ENCODE measurements at regions not wholly inside any gene's neighbourhood (a gene's known extent, or its start where the extent isn't known, plus 50 kb on each side); places are given as distances from the start of the nearest gene placed in this dataset.
"Not testable (repeated sequence)": the region's sequence is repeated elsewhere in the genome, so short reads cannot be mapped to it uniquely, and the experiment has no call there.

- no peak for DNase-seq
These were observed 75.8 kb upstream of the NPAS2 start for GRCh38 chr2:100744184-100744583.

- no peak for DNase-seq
These were observed 75.3 kb upstream of the NPAS2 start for GRCh38 chr2:100744589-100744988.

- no peak for DNase-seq
These were observed 74.3 kb upstream of the NPAS2 start for GRCh38 chr2:100745604-100746003.

GRCh38 chr2:100747551-100747950 is 72.4 kb upstream of the NPAS2 start:
- no peak for DNase-seq

- DNase-seq = no peak
These were observed 71.8 kb upstream of the NPAS2 start for GRCh38 chr2:100747996-100748615.

- DNase-seq = no peak
These were observed 71.3 kb upstream of the NPAS2 start for GRCh38 chr2:100748673-100749072.

GRCh38 chr2:100749771-100750542 is 70.0 kb upstream of the NPAS2 start:
- DNase-seq = no peak

- DNase-seq = not testable (repeated sequence)
These were observed 67.9 kb upstream of the NPAS2 start for GRCh38 chr2:100751871-100752625.

GRCh38 chr2:100752628-100753333 is 67.2 kb upstream of the NPAS2 start:
- no peak for DNase-seq

GRCh38 chr2:100753444-100753843 is 66.5 kb upstream of the NPAS2 start:
- no peak for DNase-seq

GRCh38 chr2:100753881-100754280 is 66.1 kb upstream of the NPAS2 start:
- no peak for DNase-seq

GRCh38 chr2:100754951-100755350 is 65.0 kb upstream of the NPAS2 start:
- DNase-seq = no peak

GRCh38 chr2:100755441-100755840 is 64.5 kb upstream of the NPAS2 start:
- DNase-seq = no peak

GRCh38 chr2:100756704-100757103 is 63.2 kb upstream of the NPAS2 start:
- DNase-seq = no peak

GRCh38 chr2:100757621-100758394 is 62.1 kb upstream of the NPAS2 start:
- DNase-seq = no peak

GRCh38 chr2:100759901-100760300 is 60.0 kb upstream of the NPAS2 start:
- no peak for DNase-seq

- no peak for DNase-seq
These were observed 58.6 kb upstream of the NPAS2 start for GRCh38 chr2:100761365-100761764.

- no peak for DNase-seq
These were observed 55.5 kb upstream of the NPAS2 start for GRCh38 chr2:100764430-100764829.

- peak; percentile 21 for DNase-seq
These were observed 54.5 kb upstream of the NPAS2 start for GRCh38 chr2:100765481-100765880.

GRCh38 chr2:100766256-100766655 is 53.7 kb upstream of the NPAS2 start:
- DNase-seq = no peak

GRCh38 chr2:100766806-100767205 is 53.1 kb upstream of the NPAS2 start:
- DNase-seq = no peak

- DNase-seq = peak; percentile 30
These were observed 52.7 kb upstream of the NPAS2 start for GRCh38 chr2:100767224-100767653.

Data from eye (tissue), 1 donor.